ENCODE measurements at regions not wholly inside any gene's neighbourhood (a gene's known extent, or its start where the extent isn't known, plus 50 kb on each side); places are given as distances from the start of the nearest gene placed in this dataset.

DNA sequence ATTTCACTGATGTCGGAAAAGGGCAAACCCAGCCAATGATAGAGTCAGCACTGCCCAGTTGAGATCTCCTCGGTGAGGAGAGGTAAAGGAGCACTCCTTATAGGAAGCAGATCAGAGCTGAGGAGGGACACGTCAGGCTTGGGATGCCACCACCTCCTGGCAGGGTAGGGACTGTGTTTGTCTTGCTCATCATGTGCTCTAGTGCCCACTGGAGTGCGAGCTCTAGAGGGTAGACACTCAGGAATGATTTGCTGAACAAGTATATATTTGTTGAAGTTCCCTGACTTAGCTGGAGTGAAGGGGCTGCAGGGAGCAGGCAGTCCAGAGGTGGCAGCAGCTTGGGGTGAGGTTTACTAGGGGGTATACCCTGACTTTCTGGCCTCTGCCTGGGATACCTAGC, 146.5 kb downstream of the NOC3L start:
- TF ChIP-seq CTCF (IDR thresholded peaks at IDR 0.05), result no peak
- no peak for TF ChIP-seq POLR2AphosphoS5 (IDR thresholded peaks at IDR 0.05; ENCODE audit: insufficient read depth in 1 of 2, low read depth in 1 of 2)
- no peak for TF ChIP-seq POLR2A (IDR thresholded peaks at IDR 0.05)

Data from vagina (tissue), 2 donors.